WTC11 (cell line): ENCODE measurements at regions not wholly inside any gene's neighbourhood (a gene's known extent, or its start where the extent isn't known, plus 50 kb on each side); places are given as distances from the start of the nearest gene placed in this dataset.

Source experiments
- ATAC-seq: fragments of 200-7000 bp; cut with Tn5 transposase; 2 replicates; pipeline ENCODE4 v1.10.0; 2021; ENCODE audit warnings: mild to moderate bottlenecking, moderate library complexity
- CTCF ChIA-PET: fragments of 300-600 bp; sonication (Branson Sonifier 250); formaldehyde crosslinking; loops from one replicate; lab custom pipeline; 2021; ENCODE audit warnings: antibody characterized with exemption; lab: Charles Lee
- POLR2A ChIA-PET: fragments of 350-600 bp; sonication (Branson Sonifier 250); formaldehyde crosslinking; loops from one replicate; lab custom pipeline; 2021; ENCODE audit warnings: antibody characterized with exemption; lab: Charles Lee
- DNase-seq: peaks from one replicate; pipeline ENCODE4 v3.0.0; 2021; ENCODE audit warnings: low spot score
- H3K27ac Mint-ChIP-seq: 2 replicates; pipeline ENCODE4 v1.8.0; 2021; ENCODE audit warnings: mixed read lengths
- H3K27me3 Mint-ChIP-seq: 2 replicates; pipeline ENCODE4 v1.8.0; 2021; ENCODE audit warnings: low read depth, mild to moderate bottlenecking, moderate library complexity, mixed read lengths
- H3K36me3 Mint-ChIP-seq: 2 replicates; pipeline ENCODE4 v1.8.0; 2021; ENCODE audit warnings: mixed read lengths
- H3K4me1 Mint-ChIP-seq: 2 replicates; pipeline ENCODE4 v1.8.0; 2022; ENCODE audit warnings: mixed read lengths
- H3K4me3 Mint-ChIP-seq: 2 replicates; pipeline ENCODE4 v1.8.0; 2021; ENCODE audit warnings: mild to moderate bottlenecking, moderate library complexity, mixed read lengths
- H3K9me3 Mint-ChIP-seq: 2 replicates; pipeline ENCODE4 v1.8.0; 2021; ENCODE audit warnings: mixed read lengths
- AR ChIP-seq: fragments of 250-450 bp; sonication (Bioruptor Pico); IDR thresholded peaks from 2 replicates; pipeline ENCODE4 v1.9.0; 2021; ENCODE audit warnings: mild to moderate bottlenecking
- ATF1 ChIP-seq: sonication (generic); formaldehyde crosslinking; IDR thresholded peaks from 2 replicates; pipeline ENCODE4 v1.8.1; 2023; ENCODE audit warnings: mild to moderate bottlenecking, moderate library complexity, missing genetic modification reagents
- ATF2 ChIP-seq: sonication (generic); formaldehyde crosslinking; IDR thresholded peaks from 2 replicates; pipeline ENCODE4 v1.8.1; 2022; ENCODE audit warnings: low read depth, missing genetic modification reagents, borderline replicate concordance
- CTCF ChIP-seq: fragments of 200-600 bp; IDR thresholded peaks from 2 replicates; pipeline ENCODE4 v1.8.0; 2022; ENCODE audit warnings: antibody characterized with exemption
- E2F5 ChIP-seq: sonication (generic); formaldehyde crosslinking; IDR thresholded peaks from 2 replicates; pipeline ENCODE4 v1.8.1; 2022; ENCODE audit warnings: mild to moderate bottlenecking, moderate library complexity, missing genetic modification reagents
- FOXJ3 ChIP-seq: sonication (generic); formaldehyde crosslinking; IDR thresholded peaks from 2 replicates; pipeline ENCODE4 v1.9.0; 2021; ENCODE audit warnings: missing genetic modification reagents, mild to moderate bottlenecking, borderline replicate concordance
- GTF2I ChIP-seq: fragments of 250-450 bp; sonication (Bioruptor Pico); conservative IDR thresholded peaks from 2 replicates; pipeline ENCODE4 v1.4.0; 2021; ENCODE audit warnings: mild to moderate bottlenecking
- IRF1 ChIP-seq: sonication (generic); formaldehyde crosslinking; IDR thresholded peaks from 2 replicates; pipeline ENCODE4 v1.8.0; 2023; ENCODE audit warnings: missing genetic modification reagents
- IRF2 ChIP-seq: sonication (generic); formaldehyde crosslinking; IDR thresholded peaks from 2 replicates; pipeline ENCODE4 v1.8.0; 2022; ENCODE audit warnings: low read depth, missing genetic modification reagents, borderline replicate concordance
- MAX ChIP-seq: sonication (generic); formaldehyde crosslinking; IDR thresholded peaks from 2 replicates; pipeline ENCODE4 v1.8.0; 2022; ENCODE audit warnings: mild to moderate bottlenecking, missing genetic modification reagents
- MYBL2 ChIP-seq: sonication (generic); formaldehyde crosslinking; IDR thresholded peaks from 2 replicates; pipeline ENCODE4 v1.8.1; 2023; ENCODE audit warnings: mild to moderate bottlenecking, moderate library complexity, missing genetic modification reagents
- NR1H2 ChIP-seq: sonication (generic); formaldehyde crosslinking; IDR thresholded peaks from 2 replicates; pipeline ENCODE4 v1.9.0; 2021; ENCODE audit warnings: mild to moderate bottlenecking, moderate library complexity, missing genetic modification reagents
- RORB ChIP-seq: fragments of 250-450 bp; sonication (Bioruptor Pico); IDR thresholded peaks from 2 replicates; pipeline ENCODE4 v1.9.0; 2021; ENCODE audit warnings: mild to moderate bottlenecking
- SMAD3 ChIP-seq: sonication (generic); formaldehyde crosslinking; IDR thresholded peaks from 2 replicates; pipeline ENCODE4 v1.8.0; 2022; ENCODE audit warnings: missing genetic modification reagents, mild to moderate bottlenecking, borderline replicate concordance
- TCF7 ChIP-seq: sonication (generic); formaldehyde crosslinking; IDR thresholded peaks from 2 replicates; pipeline ENCODE4 v1.8.0; 2022; ENCODE audit warnings: mild to moderate bottlenecking, low read depth, missing genetic modification reagents, moderate library complexity
- USF1 ChIP-seq: sonication (generic); formaldehyde crosslinking; IDR thresholded peaks from 2 replicates; pipeline ENCODE4 v1.8.0; 2022; ENCODE audit warnings: mild to moderate bottlenecking, missing genetic modification reagents
- ZBTB21 ChIP-seq: sonication (generic); formaldehyde crosslinking; IDR thresholded peaks from 2 replicates; pipeline ENCODE4 v1.8.1; 2023; ENCODE audit warnings: mild to moderate bottlenecking, missing genetic modification reagents, borderline replicate concordance
- ZMAT4 ChIP-seq: fragments of 250-450 bp; sonication (Bioruptor Pico); IDR thresholded peaks from 2 replicates; pipeline ENCODE4 v1.9.0; 2021; ENCODE audit warnings: mild to moderate bottlenecking
- ZNF263 ChIP-seq: sonication (generic); formaldehyde crosslinking; IDR thresholded peaks from 2 replicates; pipeline ENCODE4 v1.8.1; 2022; ENCODE audit warnings: low read depth, mild to moderate bottlenecking, moderate library complexity, missing genetic modification reagents
- ZNF281 ChIP-seq: sonication (generic); formaldehyde crosslinking; IDR thresholded peaks from 2 replicates; pipeline ENCODE4 v1.8.0; 2023; ENCODE audit warnings: mild to moderate bottlenecking, missing genetic modification reagents
- ZNF317 ChIP-seq: sonication (generic); formaldehyde crosslinking; IDR thresholded peaks from 2 replicates; pipeline ENCODE4 v1.8.1; 2023; ENCODE audit warnings: low read depth, mild to moderate bottlenecking, moderate library complexity, missing genetic modification reagents, borderline replicate concordance
- ZNF416 ChIP-seq: fragments of 250-450 bp; sonication (Bioruptor Pico); IDR thresholded peaks from 2 replicates; pipeline ENCODE4 v1.9.0; 2021; ENCODE audit warnings: mild to moderate bottlenecking, inconsistent platforms
- ZNF512 ChIP-seq: sonication (generic); formaldehyde crosslinking; IDR thresholded peaks from 2 replicates; pipeline ENCODE4 v1.8.1; 2022; ENCODE audit warnings: missing genetic modification reagents, borderline replicate concordance
- ZNF671 ChIP-seq: fragments of 250-450 bp; sonication (Bioruptor Pico); IDR thresholded peaks from 2 replicates; pipeline ENCODE4 v1.8.0; 2021; ENCODE audit warnings: mild to moderate bottlenecking

GRCh38 chr3:36212251-36212650 is 168.1 kb upstream of the STAC start:
- CTCF ChIA-PET = no interaction called here
- Mint-ChIP-seq H3K27me3 (no peaks in the 10 kb centered on the region), H3K36me3 (no peaks in the 10 kb centered on the region), H3K27ac (no peak overlapping the region), H3K4me3 (no peak overlapping the region), H3K4me1 (peaks cover 6% of the 10 kb centered on the region), H3K9me3 (no peaks in the 10 kb centered on the region)
- no peak for TF ChIP-seq ZBTB21 (CRISPR knock-in tag)
- TF ChIP-seq ZNF671 (CRISPR knock-in tag) = no peak
- TF ChIP-seq USF1 (CRISPR knock-in tag) = no peak
- no peak for TF ChIP-seq ATF1 (CRISPR knock-in tag)
- no peak for TF ChIP-seq MYBL2
- no peak for TF ChIP-seq IRF2
- no peak for TF ChIP-seq SMAD3 (CRISPR knock-in tag)
- no peak for TF ChIP-seq IRF1 (CRISPR knock-in tag)
- no peak for TF ChIP-seq ATF2
- no peak for TF ChIP-seq ZMAT4 (CRISPR knock-in tag)
- TF ChIP-seq FOXJ3 (CRISPR knock-in tag) = no peak
- no peak for TF ChIP-seq ZNF512 (CRISPR knock-in tag)
- no peak for TF ChIP-seq ZNF317
- TF ChIP-seq ZNF416 (CRISPR knock-in tag) = no peak
- no peak for TF ChIP-seq ZNF263 (CRISPR knock-in tag)
- no peak for TF ChIP-seq GTF2I
- TF ChIP-seq E2F5 (CRISPR knock-in tag) = no peak
- no peak for TF ChIP-seq MAX
- POLR2A ChIA-PET = no interaction called here
- ATAC-seq (no peak), DNase-seq (no peak)

GRCh38 chr3:36214460-36214859 is 165.8 kb upstream of the STAC start:
- Mint-ChIP-seq H3K36me3 (no peaks in the 10 kb centered on the region), H3K4me1 (no peaks in the 10 kb centered on the region), H3K27ac (no peak overlapping the region), H3K9me3 (no peaks in the 10 kb centered on the region), H3K27me3 (no peaks in the 10 kb centered on the region), H3K4me3 (no peak overlapping the region)
- POLR2A ChIA-PET = no interaction called here
- CTCF ChIA-PET = no interaction called here
- DNase-seq = no peak
- ATAC-seq = no peak
- no peak for TF ChIP-seq ZNF281 (CRISPR knock-in tag)
- no peak for TF ChIP-seq RORB
- no peak for TF ChIP-seq AR (CRISPR knock-in tag)
- TF ChIP-seq ATF1 (CRISPR knock-in tag) = no peak
- TF ChIP-seq CTCF = no peak
- no peak for TF ChIP-seq TCF7 (CRISPR knock-in tag)
- no peak for TF ChIP-seq SMAD3 (CRISPR knock-in tag)
- no peak for TF ChIP-seq NR1H2 (CRISPR knock-in tag)
